ENCODE measurements at regions not wholly inside any gene's neighbourhood (a gene's known extent, or its start where the extent isn't known, plus 50 kb on each side); places are given as distances from the start of the nearest gene placed in this dataset.

GRCh38 chr7:52077571-52077970, 761.0 kb upstream of the COBL start:
- TF ChIP-seq POLR2A (IDR thresholded peaks at IDR 0.05) (no peak), CTCF (IDR thresholded peaks at IDR 0.05) (no peak)

Data from body of pancreas (tissue), 4 donors.